Epithelial cell of proximal tubule (primary cell): ENCODE measurements at regions not wholly inside any gene's neighbourhood (a gene's known extent, or its start where the extent isn't known, plus 50 kb on each side); places are given as distances from the start of the nearest gene placed in this dataset.

Source experiments
- DNase-seq: peaks from one replicate; pipeline ENCODE4 v3.0.0-alpha.2; 2011; ENCODE audit warnings: low read depth
- H3K4me3 ChIP-seq: 2 replicates; pipeline ENCODE4 v1.5.1; 2011; ENCODE audit warnings: low read depth, mild to moderate bottlenecking, low read length
- TF ChIP-seq, protein P1 (sequence below): conservative IDR thresholded peaks from 2 replicates; pipeline ENCODE4 v1.5.1; 2012; ENCODE audit warnings: low read depth, mild to moderate bottlenecking, low read length

DNA sequence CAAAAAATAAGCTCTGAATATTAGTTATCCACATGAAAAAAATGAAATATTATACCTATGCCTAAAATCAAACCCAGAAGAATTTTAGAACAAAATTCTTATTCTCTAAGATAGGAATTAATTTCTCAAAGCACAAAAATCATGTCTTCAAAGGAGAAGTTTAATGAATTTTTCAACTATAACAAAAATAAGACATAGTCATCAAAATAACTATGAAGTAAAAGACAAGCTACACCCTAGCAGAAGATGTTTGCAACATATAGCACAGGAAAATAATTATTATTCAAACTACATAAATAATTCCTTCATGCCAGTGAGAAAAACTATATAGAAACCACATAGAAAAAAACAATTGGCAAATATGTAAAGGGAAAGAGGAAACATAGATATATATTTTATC, 1203.6 kb upstream of the GJE1 start:
- H3K4me3 ChIP-seq: no peak overlapping the region
- DNase-seq: no peak
- TF ChIP-seq, protein P1, sequence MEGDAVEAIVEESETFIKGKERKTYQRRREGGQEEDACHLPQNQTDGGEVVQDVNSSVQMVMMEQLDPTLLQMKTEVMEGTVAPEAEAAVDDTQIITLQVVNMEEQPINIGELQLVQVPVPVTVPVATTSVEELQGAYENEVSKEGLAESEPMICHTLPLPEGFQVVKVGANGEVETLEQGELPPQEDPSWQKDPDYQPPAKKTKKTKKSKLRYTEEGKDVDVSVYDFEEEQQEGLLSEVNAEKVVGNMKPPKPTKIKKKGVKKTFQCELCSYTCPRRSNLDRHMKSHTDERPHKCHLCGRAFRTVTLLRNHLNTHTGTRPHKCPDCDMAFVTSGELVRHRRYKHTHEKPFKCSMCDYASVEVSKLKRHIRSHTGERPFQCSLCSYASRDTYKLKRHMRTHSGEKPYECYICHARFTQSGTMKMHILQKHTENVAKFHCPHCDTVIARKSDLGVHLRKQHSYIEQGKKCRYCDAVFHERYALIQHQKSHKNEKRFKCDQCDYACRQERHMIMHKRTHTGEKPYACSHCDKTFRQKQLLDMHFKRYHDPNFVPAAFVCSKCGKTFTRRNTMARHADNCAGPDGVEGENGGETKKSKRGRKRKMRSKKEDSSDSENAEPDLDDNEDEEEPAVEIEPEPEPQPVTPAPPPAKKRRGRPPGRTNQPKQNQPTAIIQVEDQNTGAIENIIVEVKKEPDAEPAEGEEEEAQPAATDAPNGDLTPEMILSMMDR: no peak

DNA sequence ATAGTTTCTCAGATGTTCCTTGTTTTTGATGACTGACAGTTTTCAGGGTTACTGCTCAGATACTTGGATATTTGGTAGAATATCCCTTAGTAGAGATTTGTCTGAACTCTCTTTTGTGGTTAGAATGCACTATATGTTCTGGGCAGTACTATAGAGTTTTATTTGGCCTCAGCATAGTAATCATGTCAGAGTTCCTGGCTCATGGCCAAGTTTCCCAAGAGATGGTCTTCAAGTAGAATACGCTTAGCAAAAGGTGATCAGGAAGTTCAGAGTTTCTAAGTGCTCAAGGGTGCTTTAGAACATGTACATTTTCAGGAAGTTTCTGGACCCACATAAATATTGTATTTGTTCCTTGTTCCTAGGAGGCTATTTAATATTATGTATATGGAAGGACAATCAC, 1209.7 kb upstream of the GJE1 start:
- TF ChIP-seq, protein P1: no peak
- H3K4me3 ChIP-seq: no peak overlapping the region
- no peak for DNase-seq

DNA sequence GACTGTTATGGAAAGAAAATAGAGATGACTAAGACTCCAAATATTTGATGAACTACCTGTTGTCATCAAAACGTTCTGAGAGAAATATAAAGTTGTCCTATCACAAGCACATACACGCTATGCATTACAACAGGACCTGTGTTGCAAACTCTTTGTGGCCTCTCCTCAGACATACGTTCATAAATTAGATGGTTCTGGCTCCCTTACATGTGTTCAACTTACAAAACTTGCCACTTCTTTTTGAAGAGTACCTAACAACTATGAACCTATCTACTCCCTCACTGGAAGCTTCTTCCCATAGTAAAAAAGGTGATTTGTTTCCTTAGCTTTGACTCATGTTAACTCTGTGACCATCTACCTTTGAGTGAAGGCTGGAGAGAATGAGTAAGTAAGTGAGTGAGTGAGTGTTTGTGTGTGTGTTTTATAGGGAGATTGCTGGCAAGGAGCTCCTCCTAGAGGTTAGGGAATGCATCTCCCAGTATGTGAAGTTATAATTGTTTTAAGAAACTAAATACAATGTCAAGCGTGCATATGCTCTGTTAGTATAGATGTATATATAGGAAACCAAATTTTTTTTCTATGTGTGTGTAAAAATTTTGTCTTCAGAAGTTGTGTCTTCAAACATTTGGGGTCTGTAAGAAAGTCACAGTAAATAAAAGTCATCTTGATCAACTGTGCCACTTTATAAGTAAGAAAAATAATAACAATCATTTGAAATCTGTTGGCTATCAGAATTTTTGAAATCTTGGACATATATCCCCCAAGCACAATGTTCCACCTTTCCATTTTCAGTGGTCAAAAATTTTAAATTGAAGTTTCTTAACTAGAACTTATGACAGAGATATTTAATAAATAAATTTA, 1211.1 kb upstream of the GJE1 start:
- DNase-seq: peak; percentile 76
- no peak overlapping the region for H3K4me3 ChIP-seq
- TF ChIP-seq, protein P1: peak; percentile 95

DNA sequence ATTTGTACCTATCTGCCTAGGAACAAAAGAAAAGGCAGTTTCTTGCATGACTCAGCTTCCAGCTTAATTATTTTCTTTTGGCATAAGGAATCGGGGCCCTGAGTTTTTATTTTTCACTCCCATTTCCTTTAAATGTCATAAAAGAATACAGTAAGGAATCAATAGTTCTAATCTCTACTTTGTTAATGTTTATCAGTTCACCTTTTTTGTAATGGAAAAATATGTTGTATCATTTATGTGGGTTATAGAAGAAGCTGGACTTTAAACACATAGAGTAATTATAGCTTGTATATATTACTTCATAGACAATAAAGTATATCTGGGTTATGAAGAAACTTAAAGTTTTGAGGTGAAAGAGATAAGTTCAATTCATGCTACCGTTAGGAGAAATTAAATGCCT, 1214.8 kb upstream of the GJE1 start:
- H3K4me3 ChIP-seq: no peak overlapping the region
- DNase-seq: no peak
- TF ChIP-seq, protein P1: no peak

DNA sequence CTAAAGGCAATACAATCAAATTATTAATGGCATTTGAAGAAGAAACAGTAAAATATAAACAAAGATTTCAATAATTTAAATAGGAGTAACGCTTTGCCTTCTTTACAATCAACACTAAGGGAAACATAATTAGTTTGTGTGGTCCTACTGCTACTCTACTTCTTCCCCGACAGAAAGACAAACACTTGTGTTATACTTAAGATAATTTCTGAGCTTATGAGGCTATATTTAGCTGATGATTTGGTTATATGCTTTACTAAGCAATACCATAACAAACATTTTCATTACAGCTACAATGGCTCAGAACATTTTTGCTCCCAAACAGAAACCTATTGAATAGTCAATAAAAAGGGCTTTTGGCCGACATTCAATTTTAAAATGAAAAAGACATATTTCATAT, 1217.2 kb upstream of the GJE1 start:
- H3K4me3 ChIP-seq: no peak overlapping the region
- TF ChIP-seq, protein P1: no peak
- no peak for DNase-seq

DNA sequence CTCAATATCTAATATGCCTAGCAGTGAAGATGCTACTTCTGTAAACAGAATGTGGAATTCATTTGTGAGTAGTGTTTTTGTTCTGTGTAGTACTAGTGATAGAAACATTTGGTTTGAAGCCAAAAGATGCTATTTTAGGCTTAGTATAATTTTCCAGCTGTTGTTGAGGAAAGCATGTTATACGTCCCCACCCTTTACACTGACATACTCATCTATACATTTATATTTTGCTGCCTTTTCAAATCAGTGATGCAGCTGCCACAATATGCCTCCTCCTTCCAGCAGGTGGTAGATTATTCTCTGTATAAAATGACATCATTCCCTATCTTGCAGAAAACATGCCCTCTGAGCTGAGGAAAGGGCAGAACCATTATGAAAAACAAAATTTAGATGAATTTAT, 1217.6 kb upstream of the GJE1 start:
- no peak overlapping the region for H3K4me3 ChIP-seq
- TF ChIP-seq, protein P1: no peak
- DNase-seq: no peak

DNA sequence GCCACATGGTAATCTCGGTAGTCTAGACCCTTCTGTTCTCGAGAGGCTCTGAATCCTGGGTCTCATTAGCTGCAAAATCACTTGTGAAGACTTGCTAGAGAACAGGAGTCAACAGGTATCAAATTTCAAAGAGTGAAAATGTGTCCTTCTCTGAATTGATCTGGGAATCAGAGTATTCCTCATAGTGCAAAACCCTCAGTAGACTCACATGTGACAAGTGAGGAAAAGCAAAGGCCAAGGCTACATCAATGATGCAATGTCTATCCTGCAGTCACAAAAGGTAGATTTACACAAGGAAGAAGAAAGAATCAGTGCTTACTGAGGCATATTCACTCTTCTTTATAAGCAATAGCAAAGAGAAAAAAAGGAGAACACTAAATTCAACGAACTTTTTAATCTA, 1220.0 kb upstream of the GJE1 start:
- H3K4me3 ChIP-seq: no peak overlapping the region
- TF ChIP-seq, protein P1: no peak
- DNase-seq: no peak
